DND-41 (cell line): ENCODE measurements at regions not wholly inside any gene's neighbourhood (a gene's known extent, or its start where the extent isn't known, plus 50 kb on each side); places are given as distances from the start of the nearest gene placed in this dataset.

ENCODE experiments used
- EZH2 ChIP-seq: IDR thresholded peaks from 3 replicates; pipeline ENCODE4 v1.6.1; 2012; ENCODE audit warnings: borderline replicate concordance, low read depth, mild to moderate bottlenecking, moderate library complexity, low read length, inconsistent platforms; ENCODE audit not compliant: severe bottlenecking
- TF ChIP-seq, protein P1 (sequence below): IDR thresholded peaks from 2 replicates; pipeline ENCODE4 v1.5.1; 2012; ENCODE audit warnings: borderline replicate concordance, low read length, moderate library complexity, mild to moderate bottlenecking; ENCODE audit not compliant: poor library complexity, severe bottlenecking; ENCODE audit errors: extremely low read depth

DNA sequence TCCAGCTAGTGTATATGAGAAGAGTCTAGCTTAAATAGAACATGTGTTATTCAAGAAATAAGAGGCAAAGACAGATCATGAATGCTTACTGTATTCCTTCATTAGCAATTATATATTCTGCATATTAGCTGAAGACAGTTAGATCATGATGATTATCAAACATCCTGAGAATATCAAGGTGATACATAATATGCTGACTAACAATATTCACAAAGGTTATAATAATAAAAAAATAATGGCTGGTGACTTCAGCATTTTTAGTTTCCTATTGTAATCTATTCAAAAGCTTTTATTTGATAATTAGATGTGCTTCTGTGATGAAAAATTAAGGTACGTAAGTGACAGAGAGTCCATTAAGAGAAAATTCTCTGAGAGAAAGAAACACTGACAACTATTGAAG, 511.4 kb downstream of the PCDH17 start:
- TF ChIP-seq, protein P1, sequence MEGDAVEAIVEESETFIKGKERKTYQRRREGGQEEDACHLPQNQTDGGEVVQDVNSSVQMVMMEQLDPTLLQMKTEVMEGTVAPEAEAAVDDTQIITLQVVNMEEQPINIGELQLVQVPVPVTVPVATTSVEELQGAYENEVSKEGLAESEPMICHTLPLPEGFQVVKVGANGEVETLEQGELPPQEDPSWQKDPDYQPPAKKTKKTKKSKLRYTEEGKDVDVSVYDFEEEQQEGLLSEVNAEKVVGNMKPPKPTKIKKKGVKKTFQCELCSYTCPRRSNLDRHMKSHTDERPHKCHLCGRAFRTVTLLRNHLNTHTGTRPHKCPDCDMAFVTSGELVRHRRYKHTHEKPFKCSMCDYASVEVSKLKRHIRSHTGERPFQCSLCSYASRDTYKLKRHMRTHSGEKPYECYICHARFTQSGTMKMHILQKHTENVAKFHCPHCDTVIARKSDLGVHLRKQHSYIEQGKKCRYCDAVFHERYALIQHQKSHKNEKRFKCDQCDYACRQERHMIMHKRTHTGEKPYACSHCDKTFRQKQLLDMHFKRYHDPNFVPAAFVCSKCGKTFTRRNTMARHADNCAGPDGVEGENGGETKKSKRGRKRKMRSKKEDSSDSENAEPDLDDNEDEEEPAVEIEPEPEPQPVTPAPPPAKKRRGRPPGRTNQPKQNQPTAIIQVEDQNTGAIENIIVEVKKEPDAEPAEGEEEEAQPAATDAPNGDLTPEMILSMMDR: no peak
- TF ChIP-seq EZH2: no peak
